A673 (cell line): ENCODE measurements at regions not wholly inside any gene's neighbourhood (a gene's known extent, or its start where the extent isn't known, plus 50 kb on each side); places are given as distances from the start of the nearest gene placed in this dataset.

ENCODE experiments used
- EZH2 ChIP-seq: fragments of 200-600 bp; sonication (generic); IDR thresholded peaks from 2 replicates; pipeline ENCODE4 v1.6.1; 2017; ENCODE audit warnings: borderline replicate concordance, low read depth, mild to moderate bottlenecking, mixed read lengths, antibody characterized with exemption, low read length; ENCODE audit not compliant: poor library complexity, severe bottlenecking
- TF ChIP-seq, protein P1 (sequence below): fragments of 300-800, 200-600 bp; sonication (generic); conservative IDR thresholded peaks from 2 replicates; pipeline ENCODE4 v1.5.1; 2017; ENCODE audit warnings: low read depth, mild to moderate bottlenecking, antibody characterized with exemption, low read length, moderate library complexity, mixed read lengths

DNA sequence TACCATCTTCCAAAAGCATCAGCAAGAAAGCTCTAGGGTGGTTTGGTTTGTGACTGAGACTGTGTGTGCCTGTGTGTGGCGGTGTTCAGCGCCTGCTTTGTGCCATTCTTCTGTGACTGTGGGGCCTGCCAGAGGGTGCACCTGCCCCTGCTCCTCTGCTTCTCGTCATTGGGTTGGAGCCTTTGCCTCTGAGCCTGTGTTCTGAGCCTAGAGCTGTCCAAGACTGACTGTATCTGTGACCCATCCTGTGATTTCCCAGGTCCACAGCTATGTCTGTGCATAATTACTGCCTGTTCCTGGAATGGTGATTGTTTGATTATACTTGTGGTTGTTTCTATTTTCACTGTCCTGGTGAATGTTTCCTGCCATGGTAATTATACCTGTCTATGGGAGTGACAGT lies 57.1 kb upstream of the KLHL29 start:
- TF ChIP-seq, protein P1, sequence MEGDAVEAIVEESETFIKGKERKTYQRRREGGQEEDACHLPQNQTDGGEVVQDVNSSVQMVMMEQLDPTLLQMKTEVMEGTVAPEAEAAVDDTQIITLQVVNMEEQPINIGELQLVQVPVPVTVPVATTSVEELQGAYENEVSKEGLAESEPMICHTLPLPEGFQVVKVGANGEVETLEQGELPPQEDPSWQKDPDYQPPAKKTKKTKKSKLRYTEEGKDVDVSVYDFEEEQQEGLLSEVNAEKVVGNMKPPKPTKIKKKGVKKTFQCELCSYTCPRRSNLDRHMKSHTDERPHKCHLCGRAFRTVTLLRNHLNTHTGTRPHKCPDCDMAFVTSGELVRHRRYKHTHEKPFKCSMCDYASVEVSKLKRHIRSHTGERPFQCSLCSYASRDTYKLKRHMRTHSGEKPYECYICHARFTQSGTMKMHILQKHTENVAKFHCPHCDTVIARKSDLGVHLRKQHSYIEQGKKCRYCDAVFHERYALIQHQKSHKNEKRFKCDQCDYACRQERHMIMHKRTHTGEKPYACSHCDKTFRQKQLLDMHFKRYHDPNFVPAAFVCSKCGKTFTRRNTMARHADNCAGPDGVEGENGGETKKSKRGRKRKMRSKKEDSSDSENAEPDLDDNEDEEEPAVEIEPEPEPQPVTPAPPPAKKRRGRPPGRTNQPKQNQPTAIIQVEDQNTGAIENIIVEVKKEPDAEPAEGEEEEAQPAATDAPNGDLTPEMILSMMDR, result no peak
- no peak for TF ChIP-seq EZH2
